Hippocampal formation (tissue), 2 donors: ENCODE measurements at regions not wholly inside any gene's neighbourhood (a gene's known extent, or its start where the extent isn't known, plus 50 kb on each side); places are given as distances from the start of the nearest gene placed in this dataset.
A peak's percentile ranks its signal among the peaks of the same experiment; 100 is the strongest.
"Not testable (repeated sequence)": the region's sequence is repeated elsewhere in the genome, so short reads cannot be mapped to it uniquely, and the experiment has no call there.

Source experiments
- DNase-seq, 2 donors: peaks; one replicate each; lab custom pipeline; 2025; lab: John Stamatoyannopoulos, UW

DNA sequence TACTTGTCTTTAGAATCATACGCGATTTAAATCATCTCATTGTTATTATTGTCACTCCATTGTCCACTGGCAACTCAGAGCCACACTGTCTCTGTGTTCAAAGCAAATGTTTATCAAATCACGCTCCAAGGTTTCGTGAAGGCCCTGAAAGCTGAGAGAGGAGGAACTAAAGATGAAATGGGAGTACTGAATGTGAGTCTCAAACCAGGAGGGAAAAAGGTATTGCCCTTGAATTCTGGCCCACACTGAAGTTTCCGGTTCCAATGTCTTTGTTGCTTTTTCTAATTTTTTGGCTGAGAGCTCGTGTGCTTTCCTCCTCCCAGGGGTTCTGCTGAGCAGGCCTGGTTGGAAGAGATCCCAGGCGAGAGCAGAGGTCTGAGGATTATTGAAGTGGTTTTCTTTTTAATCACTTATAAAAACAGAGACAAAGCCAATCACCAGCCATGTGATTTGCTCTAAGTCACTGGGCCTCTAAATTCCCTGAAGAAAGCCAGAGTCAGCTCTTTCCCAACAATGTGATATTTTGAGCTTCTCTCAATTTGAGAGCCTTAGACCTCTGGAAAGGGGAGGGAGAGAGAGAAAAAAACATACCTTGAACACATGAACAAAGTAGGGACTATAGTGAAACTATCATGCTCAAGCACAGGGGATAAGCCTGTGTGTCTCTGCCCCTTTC is 420.8 kb upstream of the GRAMD2B start:
- peak; percentile 43 to 61 for DNase-seq

DNA sequence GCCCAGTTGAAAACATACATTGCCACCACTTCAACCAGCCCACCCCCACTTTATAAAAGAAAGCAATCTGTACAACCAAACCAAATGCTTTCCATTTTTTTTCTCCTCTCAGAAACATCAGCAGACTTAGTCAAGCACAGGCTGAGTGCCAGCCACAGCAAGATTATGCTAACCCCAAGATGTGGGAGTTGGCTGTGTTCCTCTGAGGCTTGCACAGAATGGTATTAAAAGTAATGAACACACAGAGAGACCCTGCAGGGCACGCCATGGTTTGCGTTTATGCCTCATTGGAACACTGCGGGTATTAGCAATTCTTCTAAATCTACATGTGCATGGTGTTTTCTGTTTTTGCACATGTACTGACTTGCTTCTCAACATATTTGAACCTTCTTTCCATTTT is 419.9 kb upstream of the GRAMD2B start:
- peak; percentile 2 to 3 for DNase-seq

DNA sequence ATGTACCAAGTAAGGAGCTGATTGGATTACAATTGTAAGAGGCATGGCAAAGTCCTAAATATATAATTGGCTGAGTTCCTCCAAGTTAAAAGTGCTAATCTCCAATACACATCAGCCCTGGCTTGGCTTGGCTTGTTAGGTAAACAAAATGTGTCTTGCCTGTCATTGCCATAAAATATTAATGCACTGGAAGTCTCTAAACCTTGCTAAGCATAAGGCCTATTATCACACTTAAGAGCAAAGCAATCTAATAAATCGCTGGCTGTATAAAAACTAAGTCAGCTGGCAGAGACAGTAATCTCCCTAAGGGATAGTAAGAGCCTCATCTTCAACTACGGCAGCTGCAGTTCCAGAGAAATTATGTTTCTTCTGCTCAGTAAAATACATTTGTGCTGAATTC is 418.6 kb upstream of the GRAMD2B start:
- no peak for DNase-seq

GRCh38 chr5:126007841-126008240 is 415.4 kb upstream of the GRAMD2B start:
- DNase-seq = no peak

DNA sequence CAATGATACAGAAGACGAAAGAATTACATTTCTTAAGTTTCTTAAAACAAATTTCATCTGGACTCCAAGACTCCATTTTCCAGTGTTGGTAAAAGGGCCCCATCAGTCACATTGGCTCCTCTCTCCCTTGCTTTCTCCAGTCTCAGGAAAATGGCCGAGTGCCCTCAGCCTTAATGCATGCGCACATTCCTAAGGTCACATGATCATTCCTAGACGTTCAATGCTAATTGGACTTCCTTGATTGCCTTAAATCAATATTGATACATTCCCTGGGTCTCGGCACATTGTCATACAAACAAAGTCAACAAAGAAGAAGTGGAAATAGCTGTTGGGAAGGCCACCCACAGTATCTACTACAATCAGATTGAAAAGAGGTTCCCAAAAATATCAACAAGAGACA is 413.6 kb upstream of the GRAMD2B start:
- DNase-seq = no peak

- DNase-seq = not testable (repeated sequence)
These were observed 411.7 kb upstream of the GRAMD2B start for GRCh38 chr5:126011526-126011925.

GRCh38 chr5:126014676-126015075 is 408.5 kb upstream of the GRAMD2B start:
- peak in 1 of 2 donors; percentile 10 for DNase-seq

GRCh38 chr5:126015235-126016181 is 407.7 kb upstream of the GRAMD2B start:
- peak; percentile 9 to 42 for DNase-seq

GRCh38 chr5:126016256-126016655 is 407.0 kb upstream of the GRAMD2B start:
- DNase-seq = peak; percentile 32 to 40

- no peak for DNase-seq
These were observed 406.1 kb upstream of the GRAMD2B start for GRCh38 chr5:126017096-126017495.

DNA sequence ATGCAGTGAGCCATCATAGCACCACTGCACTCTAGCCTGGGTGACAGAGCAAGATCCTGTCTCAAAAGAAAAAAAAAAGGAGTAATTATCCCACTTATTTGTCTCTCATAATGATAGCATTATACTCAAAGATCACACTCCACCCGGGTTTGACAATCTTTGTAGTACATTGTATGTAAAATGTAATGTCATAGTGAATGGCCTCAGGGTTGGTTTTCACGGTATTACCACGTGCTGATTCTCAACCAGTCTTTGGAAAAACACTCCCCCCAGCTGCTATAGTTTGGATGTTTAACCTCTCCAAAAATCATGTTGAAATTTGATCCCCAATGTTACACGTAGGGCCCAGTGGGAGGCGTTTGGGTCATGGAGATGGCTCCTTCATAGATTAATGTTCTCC is 402.4 kb upstream of the GRAMD2B start:
- DNase-seq = no peak

DNA sequence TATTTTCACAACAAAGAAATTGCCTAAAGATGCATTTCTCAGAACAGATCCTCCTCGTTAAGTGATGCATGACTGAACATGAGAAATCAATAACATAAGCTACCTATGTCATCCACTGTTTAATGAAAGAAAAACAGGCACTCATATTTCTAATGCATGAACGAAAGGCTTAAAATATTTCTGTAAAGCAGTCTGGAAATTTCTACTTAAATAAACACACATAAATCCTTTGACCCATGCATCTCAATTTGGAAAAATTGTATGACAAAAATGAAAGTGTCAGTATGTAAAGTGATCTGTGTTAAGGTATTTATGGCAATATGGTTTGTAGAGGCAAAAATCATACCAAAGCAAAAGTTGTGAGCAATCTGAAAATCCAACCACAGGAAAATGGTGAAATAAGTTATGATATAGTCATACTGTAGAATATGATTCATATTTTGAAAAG is 399.2 kb upstream of the GRAMD2B start:
- no peak for DNase-seq

GRCh38 chr5:126027149-126027548 is 396.1 kb upstream of the GRAMD2B start:
- no peak for DNase-seq

GRCh38 chr5:126027652-126028051 is 395.6 kb upstream of the GRAMD2B start:
- DNase-seq = no peak

- no peak for DNase-seq
These were observed 394.9 kb upstream of the GRAMD2B start for GRCh38 chr5:126028336-126028735.

DNA sequence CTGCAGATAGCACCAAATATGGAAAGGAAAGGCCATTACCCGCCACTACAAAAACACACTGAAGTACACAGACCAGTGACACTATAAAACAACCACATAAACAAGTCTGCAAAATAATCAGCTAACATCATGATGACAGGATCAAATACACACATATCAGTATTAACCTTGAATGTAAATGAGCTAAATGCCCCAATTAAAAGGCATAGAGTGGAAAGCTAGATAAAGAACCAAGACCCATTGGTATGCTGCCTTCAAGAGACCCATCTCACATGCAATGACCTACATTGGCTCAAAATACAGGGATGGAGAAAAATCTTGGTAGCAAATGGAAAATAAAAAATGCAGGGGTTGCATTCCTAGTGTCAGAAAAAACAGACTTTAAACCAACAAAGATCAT is 393.9 kb upstream of the GRAMD2B start:
- DNase-seq = not testable (repeated sequence)

DNA sequence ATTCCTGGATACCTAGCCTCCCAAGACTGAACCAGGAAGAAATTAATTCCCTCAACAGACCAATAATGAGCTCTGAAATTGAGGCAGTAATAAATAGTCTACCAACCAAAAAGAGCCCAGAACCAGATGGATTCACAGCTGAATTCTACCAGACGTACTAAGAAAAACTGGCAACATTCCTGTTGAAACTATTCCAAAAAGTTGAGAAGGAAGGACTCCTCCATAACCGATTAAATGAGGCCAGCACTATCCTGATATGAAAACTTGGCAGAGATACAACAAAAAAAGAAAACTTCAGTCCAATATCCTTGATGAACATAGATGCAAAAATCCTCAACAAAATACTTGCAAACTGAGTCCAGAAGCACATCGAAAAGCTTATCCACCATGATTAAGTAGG is 392.5 kb upstream of the GRAMD2B start:
- no peak for DNase-seq

DNA sequence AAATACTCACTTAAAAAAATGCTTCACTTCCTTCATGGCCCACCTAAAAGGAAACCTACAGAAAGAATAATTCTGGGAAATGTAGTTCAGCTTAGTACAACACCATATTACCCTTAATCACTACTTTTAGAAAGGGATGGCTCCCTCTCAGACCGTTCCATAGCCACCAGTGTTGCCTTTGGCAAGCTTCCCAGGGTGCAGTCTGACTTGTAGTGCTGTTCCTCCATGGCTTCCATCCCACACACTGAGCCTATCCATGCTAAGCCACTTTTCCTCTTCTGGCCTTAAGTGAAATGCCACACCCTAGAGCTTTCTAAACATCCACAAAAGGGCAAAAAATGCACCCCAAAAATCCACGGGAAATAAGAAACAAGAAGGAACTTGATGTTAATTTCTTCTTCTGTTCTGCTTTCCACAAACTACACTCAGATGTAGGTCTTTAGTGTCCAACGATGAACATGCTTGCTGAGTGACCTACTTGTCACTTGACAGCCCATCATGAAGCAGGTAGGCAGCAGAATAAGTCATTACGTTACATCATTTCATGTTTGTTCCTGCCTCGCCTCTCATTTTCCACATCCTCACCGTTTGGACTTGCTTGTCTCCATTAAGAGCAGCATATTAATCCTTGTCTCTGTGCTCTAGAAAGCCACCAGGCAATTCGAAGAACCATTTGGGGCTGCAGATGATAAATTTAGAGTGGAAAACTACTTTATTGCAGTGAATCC is 391.1 kb upstream of the GRAMD2B start:
- DNase-seq = no peak

DNA sequence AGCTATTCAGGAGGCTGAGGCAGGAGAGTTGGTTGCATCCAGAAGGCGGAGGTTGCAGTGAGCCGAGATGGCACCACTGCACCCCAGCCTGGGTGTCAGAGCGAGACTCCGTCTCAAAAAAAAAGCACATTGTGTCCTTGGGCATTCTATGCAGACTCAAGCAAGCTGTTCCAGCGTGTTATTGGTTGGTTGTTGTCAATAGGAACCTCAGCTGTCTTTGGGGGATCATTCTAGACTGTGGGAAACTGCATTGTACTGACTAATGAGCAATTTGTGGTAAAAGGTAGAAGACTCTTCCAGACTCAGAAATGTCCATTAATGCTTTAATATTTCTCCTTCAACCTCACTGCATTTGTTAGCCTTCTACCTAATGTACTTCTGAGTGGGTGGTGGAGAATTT is 379.5 kb upstream of the GRAMD2B start:
- no peak for DNase-seq

DNA sequence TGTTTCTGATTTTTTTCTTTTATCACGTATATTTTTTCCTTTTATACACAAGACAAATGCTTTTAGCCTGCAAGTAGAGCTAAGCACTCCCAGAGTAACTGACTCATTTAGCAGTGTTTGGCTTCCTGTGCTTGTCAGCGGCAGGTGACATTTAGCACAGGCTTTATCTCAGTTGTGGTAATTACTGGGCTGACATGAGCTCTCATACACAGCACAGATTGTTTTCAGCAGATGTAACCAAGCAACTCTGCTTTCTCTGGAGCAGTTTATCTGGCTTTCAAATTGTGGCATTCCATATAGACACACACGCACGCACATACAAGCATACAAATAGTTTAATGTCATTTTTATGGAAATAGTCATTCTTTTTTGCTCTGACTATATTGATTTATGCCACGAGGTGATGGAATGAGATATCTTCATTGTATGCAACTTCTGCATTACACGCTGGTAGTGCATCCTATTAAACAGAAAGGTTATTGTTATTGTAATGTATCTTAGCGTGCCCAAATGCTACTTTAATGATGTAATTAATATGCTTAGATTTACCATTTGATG is 379.0 kb upstream of the GRAMD2B start:
- no peak for DNase-seq

DNA sequence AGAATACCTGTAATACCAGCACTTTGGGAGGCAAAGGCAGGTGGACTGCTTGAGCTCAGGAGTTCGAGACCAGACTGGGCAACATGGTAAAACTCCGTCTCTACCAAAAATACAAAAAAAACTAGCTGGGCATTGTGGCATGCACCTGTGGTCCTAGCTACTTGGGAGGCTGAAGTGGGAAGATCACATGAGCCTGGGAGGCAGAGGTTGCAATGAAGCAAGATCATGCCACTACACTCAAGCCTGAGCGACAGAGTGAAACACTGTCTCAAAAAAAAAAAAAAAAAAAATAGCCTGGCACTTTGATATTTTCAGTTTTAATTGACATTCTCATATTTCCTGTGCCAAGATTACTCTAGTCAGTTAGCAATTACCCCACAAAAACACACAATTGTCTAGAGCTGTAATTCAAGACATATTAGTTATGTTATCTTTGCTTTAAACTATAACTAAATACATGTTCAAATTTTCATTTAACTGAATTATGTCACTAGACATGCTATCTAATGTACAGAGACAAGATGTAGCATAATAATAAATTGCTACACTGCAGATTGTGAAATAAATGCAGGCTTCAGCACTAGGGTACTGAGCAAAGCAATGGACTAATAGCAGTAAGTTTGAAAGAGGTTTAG is 378.2 kb upstream of the GRAMD2B start:
- DNase-seq = no peak

GRCh38 chr5:126046318-126046717 is 376.9 kb upstream of the GRAMD2B start:
- no peak for DNase-seq
